GM19351 (cell line): ENCODE measurements at regions not wholly inside any gene's neighbourhood (a gene's known extent, or its start where the extent isn't known, plus 50 kb on each side); places are given as distances from the start of the nearest gene placed in this dataset.

ENCODE experiments used
- ATAC-seq: cut with Tn5 transposase; IDR thresholded peaks from one replicate; pipeline ENCODE4 v1.9.1; 2021; ENCODE audit warnings: mild to moderate bottlenecking, moderate library complexity; ENCODE audit not compliant: unreplicated experiment

DNA sequence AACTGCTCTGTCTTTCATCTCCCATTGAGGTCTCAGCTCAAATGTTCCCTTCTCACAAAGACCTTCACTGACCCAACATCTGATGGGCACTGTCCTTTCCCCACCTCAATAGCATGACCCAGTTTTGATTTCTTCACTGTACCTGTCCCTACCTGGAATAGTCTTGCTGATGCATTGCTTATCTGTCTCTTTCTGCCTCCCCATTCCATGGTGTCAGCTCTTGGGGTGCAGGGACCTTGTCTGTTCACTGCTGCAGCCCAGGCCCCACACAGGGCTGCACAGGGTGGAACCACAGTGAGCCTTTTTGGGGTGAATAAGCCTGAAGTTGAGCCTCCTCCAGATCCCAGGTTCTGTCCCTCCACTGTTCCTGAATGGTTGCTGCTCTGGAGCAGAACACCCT, 414.9 kb downstream of the PTPRU start:
- no peak for ATAC-seq

DNA sequence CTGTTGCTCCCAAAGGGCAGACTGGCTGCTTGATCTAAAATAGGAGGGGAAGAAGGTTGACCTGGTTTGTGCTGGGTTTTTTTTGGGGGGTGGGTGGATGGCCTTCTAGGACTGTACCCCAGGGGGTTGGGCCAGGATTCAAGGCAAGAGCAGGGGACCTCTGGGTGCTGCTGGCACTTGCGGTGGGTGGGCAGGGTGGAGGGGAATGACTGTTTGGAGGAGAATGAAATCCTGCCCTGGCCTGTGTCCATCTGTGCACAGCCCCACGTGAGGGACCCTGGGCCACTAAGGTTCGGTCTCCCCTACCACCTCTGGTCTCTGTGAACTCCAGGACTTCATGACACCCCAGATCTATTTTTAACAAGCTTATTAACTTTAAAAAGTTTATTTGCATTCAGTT, 414.2 kb downstream of the PTPRU start:
- ATAC-seq: no peak

DNA sequence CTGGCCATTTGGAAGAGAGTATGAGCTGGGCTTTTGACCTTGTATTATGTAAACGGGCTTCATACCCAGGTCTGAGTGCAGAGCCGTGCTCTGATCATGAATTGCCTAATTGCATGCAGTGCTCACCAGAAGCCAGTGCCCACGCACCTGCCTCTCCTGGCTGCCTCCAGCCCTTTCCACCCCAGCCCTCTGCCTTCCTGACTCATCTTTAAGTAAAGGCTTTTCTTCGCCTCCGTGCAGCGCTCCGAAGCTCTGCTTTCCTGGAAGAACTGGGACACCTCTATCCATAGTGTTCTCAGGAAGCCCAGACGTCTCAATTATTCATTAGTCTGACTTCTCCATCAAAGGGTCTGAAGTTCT, 413.7 kb downstream of the PTPRU start:
- no peak for ATAC-seq

DNA sequence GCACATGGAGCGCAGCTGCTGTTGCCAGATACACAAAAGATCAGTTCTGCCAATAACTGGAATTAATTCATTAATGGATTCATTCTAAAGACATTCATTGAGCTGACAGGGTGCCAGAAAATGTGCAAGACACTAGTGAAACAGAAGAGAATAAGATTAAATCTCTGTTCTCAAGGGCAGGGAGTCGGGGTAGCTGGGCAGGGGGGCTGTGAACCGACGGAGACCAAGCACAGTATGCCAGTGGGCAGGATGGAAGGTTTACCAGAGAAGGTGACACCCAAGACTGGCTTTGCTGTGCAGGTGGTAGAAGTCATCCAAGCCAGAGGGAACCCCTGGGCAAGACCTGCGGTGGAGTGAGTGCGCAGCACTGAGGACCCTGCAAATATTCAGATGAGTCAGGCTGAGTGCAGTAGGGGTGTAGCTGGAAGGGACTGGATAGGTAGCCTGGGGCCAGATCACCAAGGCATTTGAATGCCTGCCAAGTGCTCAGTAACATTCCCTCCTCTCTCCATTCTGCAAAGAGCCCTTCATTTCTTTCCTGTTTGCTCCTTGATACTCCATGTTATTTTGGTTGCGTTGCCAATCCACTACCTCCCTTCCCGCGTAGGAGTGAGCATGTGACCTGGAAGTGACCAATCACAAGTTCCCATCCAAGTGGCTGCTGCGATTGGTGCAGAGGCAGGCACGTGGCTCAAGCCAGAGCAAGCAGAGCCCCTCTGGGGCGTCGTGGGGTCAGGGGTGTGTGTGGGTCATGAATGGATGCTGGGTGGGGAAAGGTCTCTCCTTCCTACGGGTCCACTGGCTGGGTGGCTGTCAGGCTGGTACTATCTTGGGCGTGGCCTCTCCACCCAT, 413.1 kb downstream of the PTPRU start:
- ATAC-seq: no peak

DNA sequence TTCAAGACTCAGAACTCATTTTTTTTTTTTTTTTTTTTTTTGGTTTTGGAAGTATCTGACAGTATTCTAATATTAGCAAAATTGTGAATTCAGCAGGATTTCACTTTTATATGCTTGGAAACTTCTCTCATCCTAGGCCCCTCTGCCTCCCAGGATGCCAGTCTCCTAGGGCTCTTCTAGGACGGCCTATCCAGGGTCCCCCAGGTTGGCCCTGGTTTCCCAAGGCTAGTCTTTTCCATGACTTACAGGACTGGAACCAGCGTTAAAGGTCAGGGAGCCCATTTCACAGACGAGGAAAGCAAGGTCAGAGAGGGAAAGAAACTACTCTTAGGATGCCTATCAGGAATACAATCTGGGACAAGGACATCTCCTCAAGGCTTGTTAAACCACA, 412.5 kb downstream of the PTPRU start:
- no peak for ATAC-seq

DNA sequence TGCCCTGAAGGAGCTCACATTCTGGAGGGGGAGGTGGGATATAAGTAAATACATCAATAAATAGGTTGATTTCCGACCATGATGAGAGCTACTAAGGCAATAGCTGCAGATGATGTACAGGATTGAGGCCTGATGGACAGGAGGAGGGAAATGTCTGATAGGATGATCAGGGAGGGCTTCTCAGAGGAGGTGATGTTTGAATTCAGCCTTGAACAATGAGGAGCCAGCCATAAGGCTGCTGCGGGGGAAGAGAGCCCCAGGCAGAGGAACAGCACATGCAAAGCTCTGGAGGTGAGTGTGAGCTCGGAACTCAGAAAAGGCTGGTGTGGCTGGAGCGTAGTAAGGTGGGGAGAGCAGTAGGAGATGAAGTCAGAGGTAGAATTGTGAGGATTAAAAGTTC, 411.7 kb downstream of the PTPRU start:
- no peak for ATAC-seq

DNA sequence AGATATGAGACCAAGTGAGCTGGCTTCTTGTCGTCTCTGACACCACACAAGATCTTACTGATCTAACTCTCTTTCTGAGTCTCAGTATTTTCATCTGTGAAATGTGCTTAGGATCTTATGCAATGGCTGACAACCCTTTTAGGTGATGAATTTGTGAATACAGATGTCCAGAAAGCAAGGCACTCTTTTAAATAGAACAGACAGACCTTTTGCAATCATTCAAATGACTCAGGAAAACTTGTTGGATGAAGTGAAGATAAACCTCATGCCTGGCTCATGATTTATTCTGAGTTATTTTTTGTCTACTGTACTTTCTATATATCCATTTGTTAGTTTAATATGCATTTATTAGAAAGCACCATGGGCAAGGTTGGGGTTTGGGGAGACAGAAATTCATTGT, 411.3 kb downstream of the PTPRU start:
- ATAC-seq: no peak

DNA sequence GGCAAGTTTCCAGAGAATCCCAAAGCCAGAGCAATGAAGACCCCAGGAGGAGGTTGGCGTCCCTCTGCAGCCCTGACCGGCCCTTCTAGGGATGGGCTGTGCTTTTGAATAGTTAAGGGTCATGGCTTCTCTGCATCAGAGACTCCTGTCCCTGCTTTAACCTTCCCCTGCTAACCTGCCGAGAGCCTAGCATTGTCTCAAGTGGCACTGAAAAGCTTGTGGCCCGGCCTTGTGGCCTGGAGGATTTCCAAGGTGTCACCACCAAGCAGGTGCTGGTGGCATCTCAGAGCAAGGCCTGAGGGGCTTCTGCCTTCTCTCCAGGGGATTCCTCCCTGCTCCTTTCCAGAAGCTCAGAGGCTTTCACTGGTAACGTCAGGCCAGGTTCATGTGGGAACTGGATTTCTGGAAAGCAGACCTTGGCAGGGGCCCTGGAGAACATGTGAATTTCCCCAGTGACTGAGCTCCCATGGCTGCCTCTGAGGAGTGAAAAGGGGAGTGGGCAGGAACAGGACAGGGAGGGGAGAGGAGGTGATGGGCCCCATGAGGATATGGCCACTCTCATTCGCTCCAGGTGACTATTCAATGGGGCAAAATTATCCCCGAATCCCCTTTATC, 409.9 kb downstream of the PTPRU start:
- no peak for ATAC-seq

DNA sequence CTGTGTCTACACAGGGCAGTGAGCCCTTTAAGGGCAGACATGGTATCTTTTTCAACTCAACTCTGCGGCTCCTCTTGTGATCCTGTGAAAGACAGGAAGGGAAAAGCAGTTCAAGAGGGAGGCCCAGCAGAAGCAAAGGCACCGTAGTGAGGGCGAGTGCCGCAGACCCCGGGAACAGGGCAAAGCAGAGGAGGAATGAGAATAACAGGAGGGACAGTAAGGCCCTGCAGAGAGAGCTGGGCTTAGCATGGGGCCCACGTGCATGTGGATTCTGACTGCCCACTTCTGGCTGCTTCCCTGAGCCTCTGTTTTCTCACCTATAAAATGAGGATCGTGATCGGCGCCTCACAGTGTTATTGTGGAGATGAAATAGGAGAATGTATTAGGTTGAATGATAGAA, 409.3 kb downstream of the PTPRU start:
- no peak for ATAC-seq

DNA sequence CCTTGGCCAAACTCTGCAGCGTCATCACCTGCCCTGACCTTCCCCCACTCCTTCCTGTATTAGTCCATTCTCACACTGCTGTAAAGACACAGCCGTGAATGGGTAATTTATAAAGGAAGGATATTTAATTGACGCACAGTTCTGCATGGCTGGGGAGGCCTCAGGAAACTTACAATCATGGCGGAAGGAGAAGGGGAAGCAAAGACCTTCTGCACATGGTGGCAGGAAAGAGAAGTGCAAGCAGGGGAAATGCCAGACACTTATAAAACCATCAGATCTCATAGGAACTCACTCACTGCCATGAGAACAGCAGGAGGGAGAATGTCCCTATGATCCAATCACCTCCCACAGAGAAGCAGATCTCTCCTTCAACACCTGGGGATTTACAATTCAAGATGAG, 408.5 kb downstream of the PTPRU start:
- no peak for ATAC-seq

DNA sequence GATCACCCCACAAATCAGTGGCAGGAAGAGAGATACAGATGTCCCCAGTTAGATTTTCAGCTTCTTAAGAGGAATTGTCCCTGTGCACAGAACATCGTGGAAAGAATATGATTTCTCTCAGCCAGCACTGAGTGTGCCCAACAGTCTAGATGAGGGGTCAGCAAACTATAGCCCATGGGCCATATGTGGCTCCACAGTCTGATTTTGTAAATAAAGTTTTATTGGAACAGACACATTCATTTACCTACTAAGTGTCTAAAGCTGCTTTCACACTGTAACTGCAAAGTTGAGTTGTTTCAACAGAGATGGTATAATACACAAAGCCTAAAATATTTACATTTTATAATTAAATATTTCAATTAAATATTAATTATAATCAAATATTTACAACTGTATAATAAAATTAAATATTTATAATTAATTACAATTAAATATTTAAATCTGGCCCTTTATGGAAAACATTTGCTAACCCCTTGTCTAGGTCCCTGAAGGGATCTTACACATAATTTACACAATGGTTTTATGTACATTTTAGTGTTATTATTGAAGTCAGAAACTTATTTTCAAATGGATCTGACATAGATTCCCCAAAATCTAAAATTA, 407.6 kb downstream of the PTPRU start:
- ATAC-seq: no peak

DNA sequence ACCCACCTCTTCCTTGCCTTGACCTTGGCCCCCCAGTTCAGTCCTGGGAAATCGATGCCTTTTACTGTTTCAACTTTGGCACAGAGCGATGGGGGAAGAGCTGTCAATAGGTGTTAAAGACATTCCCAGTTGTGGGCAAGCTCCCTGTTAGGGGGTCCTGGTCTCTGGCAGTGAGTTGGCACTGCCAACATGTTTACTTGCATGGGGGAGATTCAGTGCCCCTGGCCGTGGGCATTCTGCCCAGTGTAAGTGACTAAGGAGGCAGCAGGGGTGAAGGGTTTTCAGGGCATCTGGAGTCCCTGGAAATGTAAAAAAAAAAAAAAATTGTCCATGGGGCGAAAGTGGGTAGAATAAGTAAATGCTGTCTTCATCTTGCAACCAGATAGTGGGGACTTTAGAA, 407.0 kb downstream of the PTPRU start:
- ATAC-seq: no peak

DNA sequence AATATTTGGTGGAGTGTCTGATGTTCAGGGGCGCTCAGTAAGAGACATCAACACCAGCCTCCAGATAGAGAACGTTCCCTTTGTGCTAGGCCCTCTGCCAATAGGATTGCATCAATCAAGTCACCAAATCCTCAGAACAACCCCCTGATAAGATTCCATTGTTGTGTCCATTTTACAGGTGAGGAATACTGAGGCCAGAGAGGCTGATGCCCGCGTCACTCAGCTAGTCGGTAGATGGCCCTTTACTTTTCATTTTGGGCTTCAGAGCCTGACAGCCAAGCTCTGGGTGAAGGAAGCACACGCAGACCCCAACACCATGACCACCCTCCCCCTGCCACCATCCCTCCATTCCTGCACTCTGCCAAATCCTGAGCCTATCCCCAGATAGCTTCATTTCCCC, 406.2 kb downstream of the PTPRU start:
- ATAC-seq: no peak

DNA sequence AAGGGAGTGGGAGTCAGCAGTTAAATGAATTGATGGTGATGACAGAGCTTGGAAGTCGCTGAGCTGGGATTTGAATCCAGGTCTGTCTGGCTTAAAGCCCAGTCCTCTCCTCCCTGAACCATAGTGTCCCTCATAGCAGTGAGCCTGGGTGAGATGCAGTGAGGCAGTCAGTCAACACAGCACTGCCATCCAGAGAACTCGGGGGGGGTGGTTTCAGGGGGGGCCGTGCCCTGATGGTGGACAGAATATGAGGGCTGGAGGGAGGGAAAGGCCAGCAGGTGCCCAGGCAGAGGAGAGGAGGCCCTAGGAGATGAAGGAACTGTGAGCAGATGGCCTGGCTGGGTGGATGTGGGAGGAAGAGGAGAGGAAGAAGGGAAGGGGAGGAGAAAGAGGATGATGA, 405.6 kb downstream of the PTPRU start:
- ATAC-seq: no peak

DNA sequence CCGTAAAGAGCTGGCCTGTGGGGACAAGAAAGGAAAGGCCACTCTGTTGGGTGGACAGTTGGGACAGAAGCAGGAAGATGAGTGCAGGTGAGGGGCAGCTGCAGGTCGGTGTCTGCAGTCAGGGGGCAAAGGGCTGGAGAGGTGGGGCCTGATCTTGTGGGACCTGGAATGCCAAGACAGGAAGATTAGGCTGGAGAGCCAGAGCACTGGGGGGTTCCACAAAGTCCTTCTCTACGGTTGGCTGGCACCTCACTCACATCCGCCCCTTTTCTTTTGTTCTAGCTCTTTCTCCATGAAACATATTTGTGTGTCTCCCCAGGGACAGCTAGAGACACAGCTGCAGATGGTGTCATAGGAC, 404.1 kb downstream of the PTPRU start:
- ATAC-seq: no peak

DNA sequence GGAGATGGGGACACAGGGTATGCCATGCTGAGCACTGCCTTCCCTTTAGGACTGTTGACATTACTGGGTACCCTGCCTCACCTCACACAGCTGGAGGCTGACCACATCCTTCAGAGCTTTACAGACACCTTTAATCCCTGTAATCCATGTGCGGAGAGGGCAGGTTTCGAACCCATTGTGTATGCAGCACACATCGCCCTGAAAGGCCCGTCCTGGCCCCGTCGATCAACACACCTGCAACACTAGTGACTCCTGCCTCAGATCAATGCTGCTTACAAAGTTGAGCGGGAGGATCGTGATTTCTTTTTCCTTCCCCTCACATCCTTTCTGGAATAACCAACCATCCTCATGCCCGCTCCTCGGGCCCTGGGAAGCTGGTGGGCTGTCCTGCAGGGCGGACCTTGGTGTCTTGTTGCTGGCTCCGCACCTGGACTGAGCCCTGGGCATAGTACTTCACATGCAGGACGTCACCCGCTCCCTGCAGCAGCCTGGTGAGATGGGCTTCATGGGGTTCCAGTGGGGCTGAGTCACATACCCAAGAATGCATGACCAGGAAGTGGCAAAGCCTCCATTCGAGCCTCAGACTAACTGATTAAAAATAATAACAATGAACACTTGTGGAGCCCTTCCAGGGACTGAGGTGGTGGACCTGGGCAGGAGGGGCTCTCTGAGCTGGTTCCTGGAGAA, 403.6 kb downstream of the PTPRU start:
- no peak for ATAC-seq

DNA sequence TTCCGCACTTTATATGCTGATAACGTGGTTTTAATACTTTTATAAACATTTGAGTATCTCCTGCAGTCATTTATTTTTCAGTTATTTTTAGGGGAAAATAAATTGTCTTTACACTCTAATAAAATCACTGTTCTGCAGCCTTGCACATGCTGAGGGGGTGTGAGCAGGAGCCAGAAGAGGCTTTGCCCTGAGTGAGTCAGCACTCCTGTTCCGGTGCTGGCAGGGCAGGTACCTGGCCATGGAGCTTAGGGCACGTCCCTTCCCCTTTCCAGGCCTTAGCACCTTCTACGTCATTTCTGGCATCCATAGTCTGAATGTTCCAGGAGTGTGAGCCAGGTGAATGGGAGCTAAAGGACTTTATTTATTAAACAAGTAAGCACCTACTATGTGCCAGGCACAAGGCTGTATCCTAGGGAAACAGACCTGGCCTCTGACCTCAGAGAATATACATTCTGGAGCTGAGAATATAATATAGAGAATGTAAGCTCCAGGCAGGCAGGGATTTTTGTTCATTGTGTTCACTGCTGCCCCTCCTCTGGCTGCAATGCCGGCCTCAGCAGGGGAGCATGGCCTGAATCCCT, 402.9 kb downstream of the PTPRU start:
- ATAC-seq: no peak

DNA sequence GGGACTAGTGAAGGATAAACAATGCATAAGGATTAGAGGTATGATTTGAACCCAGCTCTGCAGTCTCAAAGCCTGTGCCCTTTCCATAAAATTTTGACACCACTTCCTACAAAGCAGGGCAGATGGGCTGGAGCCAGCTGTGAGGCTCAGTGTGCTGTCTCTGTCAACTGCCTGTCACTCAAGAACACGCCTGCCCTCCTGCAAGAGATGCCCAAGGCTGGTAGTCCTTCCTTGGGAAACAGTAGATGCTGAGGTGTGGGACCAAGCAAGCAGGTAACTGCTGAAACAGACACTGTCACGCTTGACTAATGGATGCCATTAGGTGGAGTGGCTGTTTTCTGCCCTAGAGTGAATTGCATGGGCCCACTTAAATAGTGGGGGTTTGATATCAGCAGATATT, 402.0 kb downstream of the PTPRU start:
- ATAC-seq: no peak

DNA sequence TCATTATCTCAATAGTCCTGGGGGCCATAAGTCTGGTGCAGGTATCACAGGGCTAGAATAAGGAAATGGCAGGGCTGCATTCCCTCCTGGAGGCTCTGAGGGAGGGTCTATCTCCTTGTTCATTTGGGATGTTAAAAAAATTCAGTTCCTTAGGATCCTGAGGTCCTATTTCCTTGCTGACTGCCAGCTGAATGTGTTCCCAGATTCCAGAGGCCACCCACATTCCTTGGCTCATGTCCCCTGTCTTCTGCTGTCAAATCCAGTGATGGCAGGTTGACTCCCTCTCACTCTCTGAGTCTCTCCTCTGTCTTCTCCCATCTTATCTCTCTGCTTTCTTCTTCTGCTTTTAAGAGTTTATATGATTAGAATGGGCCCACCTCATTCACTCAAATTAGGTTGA, 400.6 kb downstream of the PTPRU start:
- no peak for ATAC-seq

DNA sequence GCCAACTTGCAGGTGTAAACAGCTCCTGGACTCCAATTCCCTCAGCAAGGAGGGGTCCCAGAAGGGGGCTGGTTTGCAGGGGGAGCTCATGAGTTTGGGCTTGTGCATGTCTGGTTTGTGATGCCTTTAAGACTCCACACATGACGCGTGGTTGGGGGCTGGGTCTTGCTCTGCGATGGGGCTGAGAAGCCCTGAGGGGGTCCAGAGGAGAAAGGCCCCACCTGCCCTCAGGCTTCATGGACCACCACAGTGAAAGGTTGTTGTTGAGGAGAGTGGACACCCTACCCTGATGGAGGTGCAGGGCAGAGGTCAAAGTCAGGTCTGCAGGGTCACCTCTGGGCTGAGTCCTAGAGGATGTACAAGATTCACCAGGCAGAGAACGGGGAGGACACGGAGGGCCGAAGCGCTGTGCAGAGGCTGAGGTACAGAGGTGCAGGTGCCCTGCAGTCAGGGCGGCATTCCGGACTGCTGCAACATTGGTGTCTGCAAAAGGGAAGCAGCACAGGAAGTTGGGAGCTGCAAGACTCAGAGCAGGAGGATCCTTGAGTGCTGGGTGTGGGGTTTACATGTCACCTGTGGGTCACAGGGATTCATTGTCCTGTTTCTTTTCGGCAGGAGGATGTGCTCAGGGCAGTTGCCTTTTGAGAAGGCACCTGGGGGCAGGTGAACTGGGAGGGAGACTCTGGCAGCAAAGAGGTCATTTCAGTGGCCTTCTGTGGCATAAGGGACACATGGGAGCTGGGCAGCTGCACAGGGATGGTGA, 399.4 kb downstream of the PTPRU start:
- no peak for ATAC-seq
